ENCODE measurements at regions not wholly inside any gene's neighbourhood (a gene's known extent, or its start where the extent isn't known, plus 50 kb on each side); places are given as distances from the start of the nearest gene placed in this dataset.
"Not testable (repeated sequence)": the region's sequence is repeated elsewhere in the genome, so short reads cannot be mapped to it uniquely, and the experiment has no call there.

DNA sequence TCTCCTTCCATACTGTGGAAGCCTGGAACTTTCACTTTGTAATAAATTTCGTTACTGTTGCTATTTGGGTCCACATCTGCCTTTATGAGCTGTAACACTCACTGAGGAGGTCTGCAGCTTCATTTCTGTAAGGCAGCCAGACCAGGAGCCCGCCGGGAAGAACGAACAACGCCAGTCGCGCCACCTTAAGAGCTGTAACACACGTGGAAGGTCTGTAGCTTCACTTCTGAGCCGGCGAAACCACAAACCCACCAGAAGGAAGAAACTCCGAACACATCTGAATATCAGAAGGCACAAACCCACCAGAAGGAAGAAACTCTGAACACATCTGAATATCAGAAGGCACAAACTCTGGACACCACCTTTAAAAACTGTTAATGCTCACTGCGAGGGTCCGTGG lies 589.9 kb upstream of the SLC35B3 start:
- Histone ChIP-seq H3K36me3 (ENCODE audit: control insufficient read depth in 3 of 3, insufficient read depth in 2 of 3, low read depth in 1 of 3, low read length in 3 of 3) (no peaks in the 10 kb centered on the region), H3K27ac (ENCODE audit: low read depth in 1 of 3, low read length in 2 of 3) (no peak overlapping the region), H3K9me3 (ENCODE audit: control insufficient read depth in 2 of 2, insufficient read depth in 1 of 2, low read depth in 1 of 2, low read length in 1 of 2) (no peaks in the 10 kb centered on the region), H3K4me3 (ENCODE audit: low read depth in 1 of 3, low read length in 3 of 3) (no peak overlapping the region), H3K27me3 (ENCODE audit: control insufficient read depth in 3 of 3, insufficient read depth in 3 of 3, low read length in 3 of 3) (no peaks in the 10 kb centered on the region), H3K4me1 (ENCODE audit: control insufficient read depth in 3 of 3, insufficient read depth in 2 of 3, low read depth in 1 of 3, low read length in 2 of 3) (no peaks in the 10 kb centered on the region)
- WGBS, 3 donors, result 76 to 85% (median 76%) methylated on average over 13 of the region's 13 CpGs
- DNase-seq, result no peak
- no peak for FAIRE-seq

GRCh38 chr6:9024246-9024645 lies 588.9 kb upstream of the SLC35B3 start:
- H3K4me3 ChIP-seq (ENCODE audit: low read depth in 1 of 3, low read length in 3 of 3); H3K4me1 ChIP-seq (ENCODE audit: control insufficient read depth in 3 of 3, insufficient read depth in 2 of 3, low read depth in 1 of 3, low read length in 2 of 3); H3K36me3 ChIP-seq (ENCODE audit: control insufficient read depth in 3 of 3, insufficient read depth in 2 of 3, low read depth in 1 of 3, low read length in 3 of 3); H3K9me3 ChIP-seq (ENCODE audit: control insufficient read depth in 2 of 2, insufficient read depth in 1 of 2, low read depth in 1 of 2, low read length in 1 of 2); H3K27me3 ChIP-seq (ENCODE audit: control insufficient read depth in 3 of 3, insufficient read depth in 3 of 3, low read length in 3 of 3); FAIRE-seq; H3K27ac ChIP-seq (ENCODE audit: low read depth in 1 of 3, low read length in 2 of 3); DNase-seq: not testable (repeated sequence)
- WGBS, 3 donors, result 84 to 93% (median 91%) methylated on average over 28 to 38 of the region's 38 CpGs

DNA sequence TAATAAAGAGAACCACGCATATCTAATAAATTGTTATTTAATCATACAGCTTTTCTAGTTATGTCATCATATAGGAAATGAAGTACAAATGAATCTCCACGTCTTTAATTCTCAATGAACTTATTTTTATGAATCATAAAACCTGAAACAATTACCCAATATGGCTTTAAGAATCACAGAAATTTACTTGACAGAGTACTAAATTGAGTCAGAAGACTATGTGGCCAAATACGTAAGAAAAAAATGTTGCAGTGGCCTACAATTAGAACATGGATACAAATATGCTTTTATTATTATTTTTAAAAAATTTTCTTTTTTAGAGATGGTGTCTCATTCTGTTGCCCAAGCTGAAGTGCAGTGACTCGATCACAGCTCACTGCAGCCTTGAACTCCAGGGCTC lies 584.7 kb upstream of the SLC35B3 start:
- Histone ChIP-seq H3K36me3 (ENCODE audit: control insufficient read depth in 3 of 3, insufficient read depth in 2 of 3, low read depth in 1 of 3, low read length in 3 of 3) (no peaks in the 10 kb centered on the region), H3K9me3 (ENCODE audit: control insufficient read depth in 2 of 2, insufficient read depth in 1 of 2, low read depth in 1 of 2, low read length in 1 of 2) (no peaks in the 10 kb centered on the region), H3K27ac (ENCODE audit: low read depth in 1 of 3, low read length in 2 of 3) (no peak overlapping the region), H3K4me1 (ENCODE audit: control insufficient read depth in 3 of 3, insufficient read depth in 2 of 3, low read depth in 1 of 3, low read length in 2 of 3) (no peaks in the 10 kb centered on the region), H3K27me3 (ENCODE audit: control insufficient read depth in 3 of 3, insufficient read depth in 3 of 3, low read length in 3 of 3) (no peaks in the 10 kb centered on the region), H3K4me3 (ENCODE audit: low read depth in 1 of 3, low read length in 3 of 3) (no peak overlapping the region)
- FAIRE-seq (no peak), DNase-seq (no peak)
- 71 to 81% (median 79%) methylated on average over 4 of the region's 4 CpGs for WGBS, 3 donors

DNA sequence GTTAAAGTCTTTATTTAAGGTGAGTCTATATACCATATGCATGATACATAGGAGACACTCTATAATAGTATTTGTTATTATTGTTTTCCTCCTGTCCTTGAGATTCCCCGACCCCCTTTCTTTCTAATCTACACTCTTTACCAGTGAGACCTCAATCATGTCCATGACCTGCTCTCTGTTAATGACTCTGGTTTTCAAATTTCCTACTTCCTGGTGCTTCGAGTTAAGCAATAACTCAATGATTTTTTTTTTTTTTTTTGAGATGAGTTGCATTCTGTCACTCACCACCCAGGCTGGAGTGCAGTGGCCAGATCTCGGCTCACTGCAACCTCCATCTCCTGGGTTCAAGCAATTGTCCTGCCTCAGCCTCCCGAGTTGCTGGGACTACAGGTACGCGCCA lies 574.6 kb upstream of the SLC35B3 start:
- no peak overlapping the region for H3K27ac ChIP-seq (ENCODE audit: low read depth in 1 of 3, low read length in 2 of 3)
- H3K36me3 ChIP-seq (ENCODE audit: control insufficient read depth in 3 of 3, insufficient read depth in 2 of 3, low read depth in 1 of 3, low read length in 3 of 3), result no peaks in the 10 kb centered on the region
- no peaks in the 10 kb centered on the region for H3K27me3 ChIP-seq (ENCODE audit: control insufficient read depth in 3 of 3, insufficient read depth in 3 of 3, low read length in 3 of 3)
- no peaks in the 10 kb centered on the region for H3K4me1 ChIP-seq (ENCODE audit: control insufficient read depth in 3 of 3, insufficient read depth in 2 of 3, low read depth in 1 of 3, low read length in 2 of 3)
- DNase-seq (no peak), FAIRE-seq (no peak)
- WGBS, 3 donors, result 56 to 70% (median 65%) methylated on average over 6 of the region's 6 CpGs
- no peaks in the 10 kb centered on the region for H3K9me3 ChIP-seq (ENCODE audit: control insufficient read depth in 2 of 2, insufficient read depth in 1 of 2, low read depth in 1 of 2, low read length in 1 of 2)
- H3K4me3 ChIP-seq (ENCODE audit: low read depth in 1 of 3, low read length in 3 of 3), result no peak overlapping the region

DNA sequence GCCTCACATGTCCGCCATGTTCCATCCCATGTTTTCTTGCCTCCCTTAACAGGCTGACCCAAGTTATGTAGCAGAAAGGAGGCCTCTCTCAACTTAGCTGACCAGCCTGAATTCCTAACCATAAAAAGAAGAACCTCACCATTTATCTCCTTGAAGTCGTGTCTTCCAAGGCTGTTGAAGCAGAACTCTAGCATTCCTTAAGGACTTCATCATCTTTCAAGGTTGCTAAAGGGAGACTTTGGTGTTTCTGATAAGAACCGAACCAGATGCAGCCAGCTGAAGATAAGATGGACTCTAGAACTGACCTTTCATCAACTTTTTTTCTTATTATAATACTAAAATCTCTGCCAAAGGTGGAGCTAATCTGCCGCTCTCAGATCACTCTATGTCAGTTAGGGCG lies 571.7 kb upstream of the SLC35B3 start:
- no peaks in the 10 kb centered on the region for H3K4me1 ChIP-seq (ENCODE audit: control insufficient read depth in 3 of 3, insufficient read depth in 2 of 3, low read depth in 1 of 3, low read length in 2 of 3)
- no peak overlapping the region for H3K27ac ChIP-seq (ENCODE audit: low read depth in 1 of 3, low read length in 2 of 3)
- 57 to 76% (median 62%) methylated on average over 5 of the region's 5 CpGs for WGBS, 3 donors
- DNase-seq, result no peak
- H3K27me3 ChIP-seq (ENCODE audit: control insufficient read depth in 3 of 3, insufficient read depth in 3 of 3, low read length in 3 of 3), result no peaks in the 10 kb centered on the region
- no peak for FAIRE-seq
- H3K36me3 ChIP-seq (ENCODE audit: control insufficient read depth in 3 of 3, insufficient read depth in 2 of 3, low read depth in 1 of 3, low read length in 3 of 3), result no peaks in the 10 kb centered on the region
- no peak overlapping the region for H3K4me3 ChIP-seq (ENCODE audit: low read depth in 1 of 3, low read length in 3 of 3)
- H3K9me3 ChIP-seq (ENCODE audit: control insufficient read depth in 2 of 2, insufficient read depth in 1 of 2, low read depth in 1 of 2, low read length in 1 of 2), result no peaks in the 10 kb centered on the region

GRCh38 chr6:9002833-9003232 lies 567.5 kb upstream of the SLC35B3 start:
- no peak for FAIRE-seq

GRCh38 chr6:8995156-8995555 lies 559.8 kb upstream of the SLC35B3 start:
- Histone ChIP-seq H3K27me3 (ENCODE audit: control insufficient read depth in 3 of 3, insufficient read depth in 3 of 3, low read length in 3 of 3) (no peaks in the 10 kb centered on the region), H3K4me3 (ENCODE audit: low read depth in 1 of 3, low read length in 3 of 3) (no peak overlapping the region), H3K36me3 (ENCODE audit: control insufficient read depth in 3 of 3, insufficient read depth in 2 of 3, low read depth in 1 of 3, low read length in 3 of 3) (no peaks in the 10 kb centered on the region), H3K27ac (ENCODE audit: low read depth in 1 of 3, low read length in 2 of 3) (no peak overlapping the region), H3K9me3 (ENCODE audit: control insufficient read depth in 2 of 2, insufficient read depth in 1 of 2, low read depth in 1 of 2, low read length in 1 of 2) (no peaks in the 10 kb centered on the region), H3K4me1 (ENCODE audit: control insufficient read depth in 3 of 3, insufficient read depth in 2 of 3, low read depth in 1 of 3, low read length in 2 of 3) (no peaks in the 10 kb centered on the region)
- no peak for DNase-seq
- FAIRE-seq, result no peak
- 52 to 60% (median 60%) methylated on average over 1 of the region's 1 CpG for WGBS, 3 donors

More at GRCh38 chr6:9002833-9003232, 567.5 kb upstream of the SLC35B3 start:
- no peaks in the 10 kb centered on the region for H3K36me3 ChIP-seq (ENCODE audit: control insufficient read depth in 3 of 3, insufficient read depth in 2 of 3, low read depth in 1 of 3, low read length in 3 of 3)
- no peaks in the 10 kb centered on the region for H3K4me1 ChIP-seq (ENCODE audit: control insufficient read depth in 3 of 3, insufficient read depth in 2 of 3, low read depth in 1 of 3, low read length in 2 of 3)
- DNase-seq, result no peak
- H3K27ac ChIP-seq (ENCODE audit: low read depth in 1 of 3, low read length in 2 of 3), result no peak overlapping the region
- WGBS, 3 donors, result 47 to 69% (median 56%) methylated on average over 6 of the region's 6 CpGs
- H3K4me3 ChIP-seq (ENCODE audit: low read depth in 1 of 3, low read length in 3 of 3), result no peak overlapping the region
- no peaks in the 10 kb centered on the region for H3K27me3 ChIP-seq (ENCODE audit: control insufficient read depth in 3 of 3, insufficient read depth in 3 of 3, low read length in 3 of 3)
- H3K9me3 ChIP-seq (ENCODE audit: control insufficient read depth in 2 of 2, insufficient read depth in 1 of 2, low read depth in 1 of 2, low read length in 1 of 2), result no peaks in the 10 kb centered on the region

- Histone ChIP-seq H3K4me3 (ENCODE audit: low read depth in 1 of 3, low read length in 3 of 3) (no peak overlapping the region), H3K36me3 (ENCODE audit: control insufficient read depth in 3 of 3, insufficient read depth in 2 of 3, low read depth in 1 of 3, low read length in 3 of 3) (no peaks in the 10 kb centered on the region), H3K27me3 (ENCODE audit: control insufficient read depth in 3 of 3, insufficient read depth in 3 of 3, low read length in 3 of 3) (no peaks in the 10 kb centered on the region), H3K9me3 (ENCODE audit: control insufficient read depth in 2 of 2, insufficient read depth in 1 of 2, low read depth in 1 of 2, low read length in 1 of 2) (no peaks in the 10 kb centered on the region), H3K4me1 (ENCODE audit: control insufficient read depth in 3 of 3, insufficient read depth in 2 of 3, low read depth in 1 of 3, low read length in 2 of 3) (no peaks in the 10 kb centered on the region), H3K27ac (ENCODE audit: low read depth in 1 of 3, low read length in 2 of 3) (no peak overlapping the region)
- 55 to 65% (median 62%) methylated on average over 3 of the region's 3 CpGs for WGBS, 3 donors
- no peak for DNase-seq
- FAIRE-seq, result no peak
These were observed 557.8 kb upstream of the SLC35B3 start for GRCh38 chr6:8993111-8993510.

GRCh38 chr6:8991844-8992243 lies 556.5 kb upstream of the SLC35B3 start:
- FAIRE-seq, result no peak
- Histone ChIP-seq H3K27me3 (ENCODE audit: control insufficient read depth in 3 of 3, insufficient read depth in 3 of 3, low read length in 3 of 3) (no peaks in the 10 kb centered on the region), H3K27ac (ENCODE audit: low read depth in 1 of 3, low read length in 2 of 3) (no peak overlapping the region), H3K4me1 (ENCODE audit: control insufficient read depth in 3 of 3, insufficient read depth in 2 of 3, low read depth in 1 of 3, low read length in 2 of 3) (no peaks in the 10 kb centered on the region), H3K36me3 (ENCODE audit: control insufficient read depth in 3 of 3, insufficient read depth in 2 of 3, low read depth in 1 of 3, low read length in 3 of 3) (no peaks in the 10 kb centered on the region), H3K9me3 (ENCODE audit: control insufficient read depth in 2 of 2, insufficient read depth in 1 of 2, low read depth in 1 of 2, low read length in 1 of 2) (no peaks in the 10 kb centered on the region), H3K4me3 (ENCODE audit: low read depth in 1 of 3, low read length in 3 of 3) (no peak overlapping the region)
- WGBS, 3 donors, result 28 to 44% (median 32%) methylated on average over 3 of the region's 3 CpGs
- DNase-seq, result no peak

All from small intestine (tissue), 7 donors.